Kidney glomerular epithelial cell (primary cell): ENCODE measurements at regions not wholly inside any gene's neighbourhood (a gene's known extent, or its start where the extent isn't known, plus 50 kb on each side); places are given as distances from the start of the nearest gene placed in this dataset.
A peak's percentile ranks its signal among the peaks of the same experiment; 100 is the strongest.

ENCODE experiments used
- DNase-seq: peaks from one replicate; lab custom pipeline; 2025; lab: John Stamatoyannopoulos, UW

DNA sequence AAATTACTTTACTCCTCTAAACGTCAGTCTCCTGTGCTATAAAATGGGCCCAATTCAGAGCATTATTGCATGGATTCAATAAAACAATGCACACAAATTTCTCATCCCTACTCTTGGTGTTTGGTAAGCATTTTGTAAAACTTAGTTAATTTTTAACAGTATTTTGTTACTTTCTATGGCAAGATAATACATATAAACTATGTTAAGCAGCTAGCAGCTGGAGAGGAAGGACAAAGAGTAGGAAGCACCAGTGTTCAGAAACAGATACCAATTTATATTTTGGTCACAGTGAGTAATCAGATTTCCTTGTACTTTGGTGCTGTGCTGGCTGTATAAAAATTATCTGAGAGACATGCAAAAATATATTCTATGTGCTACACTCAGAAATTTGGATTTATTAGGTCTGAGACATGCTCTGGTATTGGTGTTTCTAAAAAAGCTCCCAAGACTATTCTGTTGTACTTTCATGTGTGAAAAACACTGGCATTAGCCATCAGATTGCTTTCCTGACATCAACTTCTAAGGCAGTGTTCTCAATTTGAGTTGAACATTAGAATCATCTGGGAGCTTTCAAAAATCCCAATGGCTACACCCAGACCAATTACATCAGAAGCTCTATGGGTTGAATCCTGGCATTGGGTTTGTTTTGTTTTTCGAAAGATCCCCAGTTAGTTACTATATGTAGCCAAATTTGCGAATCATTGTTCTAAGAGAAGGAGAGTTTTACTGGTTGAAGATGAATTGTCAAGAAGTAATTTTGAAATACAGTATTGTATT, 100.3 kb upstream of the C1orf87 start:
- DNase-seq: no peak

DNA sequence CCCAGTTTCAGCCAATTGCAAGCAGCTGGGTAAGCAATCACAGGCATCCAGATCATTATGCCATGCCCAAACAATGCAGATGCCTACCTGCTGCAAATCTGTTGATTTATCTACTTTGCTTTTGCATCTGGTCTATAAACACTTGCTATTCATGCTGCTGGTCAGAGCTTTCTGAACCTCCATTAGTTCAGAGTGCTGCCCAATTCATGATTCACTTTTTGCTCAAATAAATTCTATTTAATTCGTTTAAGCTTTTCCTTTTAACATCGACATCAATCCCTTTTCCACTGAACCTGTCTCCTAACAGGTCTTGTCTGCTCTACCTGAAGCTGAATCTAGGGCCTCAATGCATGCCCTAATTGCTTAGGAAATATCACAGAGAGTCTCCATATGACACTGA, 99.4 kb upstream of the C1orf87 start:
- no peak for DNase-seq

DNA sequence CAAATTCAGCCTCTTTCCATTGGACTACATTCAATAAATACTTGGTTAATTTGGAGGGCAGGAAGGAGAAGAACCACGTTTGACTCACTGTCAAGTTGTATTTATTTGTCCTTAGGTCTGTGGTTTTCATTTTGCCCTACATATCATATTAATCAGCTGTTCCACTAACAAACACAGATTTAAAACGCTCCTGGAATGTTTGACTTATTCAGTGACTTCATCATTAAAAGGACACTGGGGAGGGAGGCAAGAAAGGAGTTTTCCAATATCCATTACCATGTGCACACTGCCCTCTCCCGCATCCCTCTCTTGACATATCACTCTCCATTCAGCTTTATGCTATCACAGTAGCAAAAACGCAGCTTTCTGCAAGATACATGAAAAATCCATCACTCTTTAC, 98.2 kb upstream of the C1orf87 start:
- peak; percentile 18 for DNase-seq

DNA sequence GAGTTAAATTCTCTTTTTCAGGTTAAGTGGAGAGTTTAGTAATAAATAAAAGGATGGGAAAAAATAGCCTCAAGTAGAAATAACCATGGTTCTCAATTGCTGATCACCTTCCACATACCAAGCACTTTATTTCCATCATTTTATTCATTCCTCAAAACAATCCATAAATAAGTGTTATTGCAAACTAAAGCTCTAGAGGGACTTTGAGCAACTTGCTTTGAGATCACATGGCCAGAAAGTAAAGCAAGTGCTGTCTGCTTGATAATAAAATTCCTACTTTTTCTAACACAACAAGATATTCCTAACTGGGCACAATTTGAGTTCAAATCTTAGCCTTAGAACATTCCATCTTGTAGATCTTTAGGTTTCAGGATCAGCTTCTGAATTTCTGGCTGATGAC, 97.1 kb upstream of the C1orf87 start:
- no peak for DNase-seq

DNA sequence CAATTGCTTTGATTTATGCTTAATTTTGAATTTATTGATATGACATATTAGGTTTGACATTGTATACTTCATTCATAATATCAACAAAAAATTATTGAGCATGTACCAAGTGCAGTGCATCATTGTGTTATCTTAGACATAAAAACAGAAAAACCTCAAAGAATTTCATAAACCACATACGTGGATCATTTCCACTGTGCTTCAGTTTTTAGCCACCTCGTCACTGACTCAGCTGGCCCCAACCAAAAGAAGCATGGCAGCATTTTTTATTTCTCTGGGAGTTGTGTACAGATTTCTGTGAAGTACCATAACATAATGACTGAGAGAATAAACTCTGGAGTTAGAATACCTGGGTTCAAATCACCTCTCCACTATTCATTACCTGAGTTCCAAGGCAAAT, 95.6 kb upstream of the C1orf87 start:
- DNase-seq: no peak

DNA sequence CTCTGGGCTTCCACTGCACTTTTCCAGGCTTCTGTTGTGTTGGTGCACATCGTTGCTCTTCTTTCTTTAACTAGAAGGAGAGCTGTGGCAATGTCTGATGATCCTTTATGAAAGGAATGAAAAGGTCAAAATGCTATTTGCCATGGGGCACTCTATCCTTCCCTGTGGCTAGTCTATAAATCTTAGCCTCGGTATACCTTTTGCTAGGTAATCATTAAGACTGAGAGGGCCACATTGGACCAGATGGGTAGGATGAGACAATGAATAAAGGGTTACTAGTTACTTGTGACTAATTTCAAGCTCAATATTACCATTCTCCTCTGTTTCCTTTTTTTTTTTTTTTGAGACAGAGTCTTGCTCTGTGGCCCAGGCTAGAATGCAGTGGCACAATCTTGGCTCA, 89.4 kb upstream of the C1orf87 start:
- no peak for DNase-seq

DNA sequence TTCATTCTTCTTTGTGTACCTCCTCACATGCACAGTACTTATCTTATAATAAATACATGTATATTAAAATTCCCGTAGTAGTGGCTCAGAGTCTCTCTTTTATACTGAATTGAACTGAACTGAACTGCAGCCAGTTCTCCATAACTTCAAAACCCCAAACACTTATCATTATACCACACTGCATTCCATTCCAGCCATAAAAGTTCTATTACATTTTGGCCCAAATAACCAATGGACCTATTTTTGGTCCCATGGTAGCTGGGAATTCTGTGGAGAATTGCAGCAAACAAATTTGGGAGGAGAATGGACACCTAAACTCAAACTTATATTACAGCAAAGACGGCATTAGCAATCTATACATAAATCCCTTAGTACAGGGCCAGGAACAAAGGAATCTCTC, 86.6 kb upstream of the C1orf87 start:
- no peak for DNase-seq

DNA sequence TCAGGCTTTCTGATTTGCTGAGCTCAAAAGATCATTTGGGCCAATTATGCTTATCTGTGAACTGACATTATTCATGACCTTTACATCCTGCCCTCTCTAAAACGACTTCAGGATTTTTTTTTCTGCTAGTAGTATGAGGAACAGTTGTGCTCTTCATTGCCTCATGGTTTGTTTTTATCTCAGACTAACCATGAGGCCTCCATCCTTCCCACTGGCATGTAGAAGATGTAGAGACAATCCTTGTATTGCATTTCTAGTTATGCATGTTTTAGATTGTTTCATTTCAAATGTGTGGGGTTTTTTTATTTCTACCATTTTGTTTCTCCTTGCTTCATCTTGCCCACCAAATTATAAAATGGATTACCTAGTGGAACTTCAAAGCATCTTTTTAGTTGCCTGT, 82.8 kb upstream of the C1orf87 start:
- no peak for DNase-seq

DNA sequence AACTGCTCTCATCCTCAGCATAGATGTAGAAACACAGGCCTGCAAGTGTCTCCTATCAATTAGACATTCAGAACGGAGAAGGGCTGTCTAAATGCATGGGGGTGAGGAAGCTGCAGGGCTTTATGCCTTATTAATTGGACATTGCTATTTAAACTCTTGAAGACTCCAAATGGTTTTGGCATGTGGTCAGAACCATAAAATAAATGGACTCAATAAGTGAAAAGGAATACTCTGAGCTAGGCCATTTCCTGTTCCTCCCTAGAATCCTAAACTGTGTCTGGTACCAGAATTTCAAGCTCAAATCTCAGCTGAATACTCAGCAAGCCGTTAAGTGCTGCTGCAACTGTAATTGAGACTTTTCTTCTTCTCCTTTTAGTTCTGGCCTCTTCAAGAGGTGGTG, 80.4 kb upstream of the C1orf87 start:
- DNase-seq: no peak

DNA sequence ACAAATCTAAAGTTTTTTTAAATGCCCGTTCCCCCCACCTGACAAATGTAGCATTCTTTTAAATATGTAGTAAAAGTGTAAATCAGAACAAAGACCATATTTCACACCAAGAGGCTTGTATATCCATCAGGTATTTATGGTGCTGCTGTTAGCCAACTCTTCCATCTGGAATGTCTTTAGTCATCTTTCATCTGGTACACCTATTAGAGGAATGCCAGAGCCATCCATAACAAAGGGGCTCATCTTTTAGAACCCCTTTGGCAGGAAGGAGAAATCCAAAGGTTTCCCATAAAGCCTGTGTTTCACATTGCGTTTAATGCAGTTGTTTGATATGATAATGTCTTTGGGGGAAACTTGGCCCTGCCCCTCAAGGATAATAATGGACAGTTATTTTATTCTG, 79.3 kb upstream of the C1orf87 start:
- DNase-seq: no peak

DNA sequence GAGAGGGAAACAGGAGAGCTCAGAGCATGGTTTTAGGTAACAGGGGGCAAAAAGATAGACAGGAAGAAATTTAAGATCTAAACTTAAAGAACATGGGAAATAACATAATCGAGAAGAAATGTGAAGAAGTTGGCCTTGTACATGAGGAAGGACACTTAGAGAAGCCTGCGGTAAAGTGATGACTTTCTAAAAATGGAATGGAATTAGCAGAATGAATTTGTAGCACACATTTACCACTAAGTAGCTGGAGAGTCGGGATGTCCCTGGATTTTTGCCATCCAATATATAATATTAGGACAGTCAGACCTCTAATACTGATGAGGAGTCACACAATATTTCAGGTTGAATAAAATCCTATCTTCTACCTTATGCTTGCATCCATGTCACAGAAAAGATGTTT, 77.7 kb upstream of the C1orf87 start:
- no peak for DNase-seq

DNA sequence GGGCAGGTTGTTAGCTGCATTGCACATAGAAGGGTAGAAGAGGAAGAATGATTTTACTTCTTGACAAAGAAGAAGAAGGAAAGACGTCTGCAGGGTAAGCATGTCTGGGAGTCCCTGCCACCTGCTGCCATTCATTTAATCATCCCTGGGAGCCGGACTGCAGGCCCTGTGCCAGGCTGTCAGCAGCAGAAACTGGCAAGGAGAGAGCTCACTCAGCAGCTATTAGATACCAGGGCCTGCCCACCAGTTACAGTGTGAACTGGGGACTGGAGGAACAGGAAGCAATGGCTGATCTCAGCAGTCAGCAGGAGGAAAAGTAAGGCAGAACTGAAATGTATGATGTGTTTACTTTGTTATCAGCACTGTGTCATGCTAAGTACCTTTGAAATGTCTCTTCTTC, 75.7 kb upstream of the C1orf87 start:
- DNase-seq: no peak

DNA sequence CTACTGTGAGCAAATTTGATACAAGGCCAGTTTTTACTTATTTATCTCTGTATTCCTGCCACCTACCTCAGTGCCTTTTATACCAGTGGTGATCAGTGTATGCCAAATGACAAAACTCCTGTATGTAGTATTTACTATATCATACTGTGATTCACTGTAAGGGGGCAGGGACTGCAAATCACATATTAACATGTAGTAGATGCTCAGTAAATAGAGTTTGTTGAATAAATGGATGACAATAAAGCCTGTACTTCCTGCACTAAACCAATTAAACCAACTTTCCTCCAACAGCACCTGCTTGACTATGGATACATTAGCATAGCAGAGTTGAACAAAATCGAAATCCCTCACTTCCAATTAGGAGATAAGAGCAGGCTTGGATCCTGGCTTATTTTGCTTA, 73.3 kb upstream of the C1orf87 start:
- DNase-seq: no peak

DNA sequence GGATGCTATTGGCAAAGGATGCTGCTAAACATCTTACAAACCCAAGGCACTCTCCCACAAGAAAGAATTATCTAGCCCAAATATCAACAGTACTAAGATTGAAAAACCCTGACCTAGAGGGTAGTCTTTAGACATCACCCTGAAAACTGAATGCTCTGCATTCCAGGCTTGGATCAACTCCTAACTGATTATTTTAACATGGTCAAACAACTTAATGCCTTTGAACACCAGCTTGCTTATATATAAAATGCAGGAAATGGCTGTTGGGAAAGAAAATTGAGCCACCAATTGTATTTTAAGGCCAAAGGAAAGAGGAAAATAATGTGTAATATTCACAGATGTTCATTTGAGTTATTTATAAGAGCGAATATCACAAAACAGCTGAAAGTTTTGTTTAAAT, 72.2 kb upstream of the C1orf87 start:
- DNase-seq: no peak

DNA sequence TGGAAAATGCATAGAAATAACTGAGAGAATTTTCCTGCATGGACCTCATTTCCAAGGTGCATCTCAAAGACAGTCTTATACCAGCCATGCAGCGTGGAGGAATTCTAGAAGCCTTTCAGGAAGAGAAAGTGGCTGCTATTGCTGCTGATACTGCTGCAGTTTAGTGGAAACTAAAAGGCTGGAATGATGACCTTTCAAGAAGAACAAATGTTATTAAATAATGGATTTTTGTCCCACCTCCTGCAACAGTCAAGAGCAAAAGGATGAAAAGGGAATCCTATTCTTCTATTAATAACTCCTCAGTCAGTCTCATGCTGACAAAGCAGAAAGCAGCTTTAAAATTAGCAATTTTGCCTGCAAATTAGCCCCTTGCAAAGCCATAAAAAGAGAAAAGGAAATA, 68.2 kb upstream of the C1orf87 start:
- DNase-seq: no peak

DNA sequence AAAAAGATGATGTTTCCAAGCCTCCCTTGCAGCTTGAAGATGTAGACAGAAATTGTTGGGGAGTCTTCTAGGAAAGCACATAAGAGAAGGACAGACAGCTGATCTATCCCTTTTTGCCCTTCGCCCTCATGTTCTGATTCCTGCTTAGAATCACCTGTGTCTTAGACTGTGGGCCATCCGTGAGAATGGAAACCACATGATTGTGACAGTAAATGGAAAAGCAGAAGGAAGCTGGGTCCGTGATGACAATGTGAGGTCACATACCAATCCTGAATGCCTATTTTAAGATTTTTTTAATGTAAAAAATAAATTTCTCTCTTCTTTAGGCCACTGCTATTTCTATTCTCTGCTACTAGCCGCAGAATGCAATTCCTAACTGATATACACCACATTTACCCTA, 67.7 kb upstream of the C1orf87 start:
- DNase-seq: no peak

DNA sequence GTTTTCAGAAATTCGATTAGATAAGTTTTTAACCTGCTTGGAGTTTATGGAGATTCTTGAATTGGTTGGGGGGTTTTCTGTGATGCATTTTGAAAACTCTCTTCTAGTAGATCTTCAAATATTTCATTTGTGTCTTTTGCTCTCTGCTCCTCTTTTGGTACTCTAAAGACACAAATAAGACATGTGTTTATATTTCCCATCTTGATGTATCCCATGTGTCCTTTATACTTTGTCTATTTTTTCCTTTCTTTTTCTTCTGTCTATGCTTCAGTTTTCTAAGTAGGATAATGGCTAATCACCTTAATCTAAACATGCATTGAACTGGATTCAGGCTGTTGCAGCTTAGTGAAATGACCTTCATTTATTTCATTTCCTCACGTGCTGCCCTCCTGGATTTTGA, 63.8 kb upstream of the C1orf87 start:
- no peak for DNase-seq

DNA sequence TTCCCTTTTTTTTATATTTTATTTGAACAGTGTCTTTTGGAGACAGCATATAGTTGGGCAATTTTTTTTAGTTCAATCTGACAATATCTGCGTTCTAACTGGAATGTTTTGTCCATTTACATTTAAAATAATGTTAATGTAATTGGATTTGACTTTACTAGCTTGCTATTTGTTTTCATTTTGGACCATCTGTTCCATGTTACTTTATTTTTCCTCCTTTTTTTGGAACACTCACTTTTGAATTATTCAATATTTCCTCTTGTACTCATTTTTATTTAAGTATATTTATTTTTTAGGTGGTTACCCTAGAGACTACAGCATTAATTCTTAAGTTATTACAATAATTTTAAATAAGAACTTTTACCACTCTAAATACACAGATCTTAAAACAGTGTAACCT, 62.8 kb upstream of the C1orf87 start:
- no peak for DNase-seq

DNA sequence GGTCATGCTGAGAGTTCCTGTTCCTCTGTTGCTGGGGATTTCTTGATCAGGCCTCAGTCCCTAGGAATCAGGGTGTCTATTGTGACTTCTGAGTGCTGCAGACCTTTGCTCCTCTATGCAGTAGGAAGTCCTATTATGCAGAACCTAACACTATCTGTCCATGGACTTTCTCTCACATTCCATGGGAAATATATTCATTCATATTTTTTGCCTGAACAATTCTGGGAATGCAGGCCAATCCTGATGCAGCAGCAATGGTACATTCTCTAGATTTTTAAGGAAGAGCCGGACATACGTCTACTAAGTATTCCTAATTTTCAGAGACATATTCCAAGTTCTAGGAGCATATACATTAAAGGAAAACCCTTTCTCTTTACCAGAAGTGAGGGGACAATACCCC, 61.1 kb upstream of the C1orf87 start:
- DNase-seq: no peak

DNA sequence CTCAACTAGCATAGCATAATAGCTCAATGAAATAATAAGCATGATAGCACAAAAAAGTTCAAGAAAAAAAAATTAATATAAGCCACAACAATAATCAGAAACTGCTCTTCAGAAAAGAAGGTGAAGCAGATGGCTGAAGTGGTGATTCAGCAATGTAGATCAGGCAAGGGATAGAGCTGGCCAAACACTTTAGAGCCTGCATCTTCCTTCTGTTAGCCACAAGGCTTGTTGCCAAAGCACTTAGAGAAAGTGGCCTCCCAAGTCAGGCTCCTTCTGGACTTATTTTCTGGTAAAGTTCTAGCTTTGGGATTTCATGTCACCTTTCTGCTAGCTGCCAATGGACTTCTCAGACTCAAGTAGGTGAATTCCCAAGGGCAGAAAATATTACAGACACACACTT, 60.3 kb upstream of the C1orf87 start:
- no peak for DNase-seq

DNA sequence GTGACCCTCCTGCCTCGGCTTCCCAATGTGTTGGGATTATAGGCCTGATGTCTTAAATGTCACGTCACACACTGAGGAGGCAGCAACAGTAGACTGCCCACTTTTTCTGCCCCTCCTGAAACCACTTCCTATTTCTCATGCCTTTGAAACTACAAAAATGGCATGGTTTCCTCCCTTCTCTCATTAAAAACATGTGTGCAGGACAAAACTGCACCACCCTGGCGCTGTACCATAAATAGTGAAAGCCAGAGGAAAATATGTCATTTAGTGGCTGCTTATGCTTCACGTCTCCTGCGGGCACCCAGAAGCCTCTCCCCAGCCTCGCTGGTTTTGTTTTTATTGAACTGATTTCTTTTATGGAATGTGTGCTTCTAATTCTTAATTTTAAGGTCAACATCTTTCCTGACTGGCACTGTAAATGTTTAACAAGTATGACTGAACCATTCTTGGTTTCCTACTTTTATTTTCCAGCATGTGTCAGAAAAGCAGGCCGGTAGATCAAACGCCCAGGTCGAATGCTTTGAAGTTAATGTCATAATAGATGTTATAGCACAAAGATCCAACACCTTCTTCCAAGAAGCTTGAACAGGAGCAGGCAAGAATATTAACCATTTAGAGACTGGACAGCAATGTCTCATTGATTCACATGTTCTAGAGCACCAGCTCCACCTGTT, 59.6 kb upstream of the C1orf87 start:
- DNase-seq: peak; percentile 98

DNA sequence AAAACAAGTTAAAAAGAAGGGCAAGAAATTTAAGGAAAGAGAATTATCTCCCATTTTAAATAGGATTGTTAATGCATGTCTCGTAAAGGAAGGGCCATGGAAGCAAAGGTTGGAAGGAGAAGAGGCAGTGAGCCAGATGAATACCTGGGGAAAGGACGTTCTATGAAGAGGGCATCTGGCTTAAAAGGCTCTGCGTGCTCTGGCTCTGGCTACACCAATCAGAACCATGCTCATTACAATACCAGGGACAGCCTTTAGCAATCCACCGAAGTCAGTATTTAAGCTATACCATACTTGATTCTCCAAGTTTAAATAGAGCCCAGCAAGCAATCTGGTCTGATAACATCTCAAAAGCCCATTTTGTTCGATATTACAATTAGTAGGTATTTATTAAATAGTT, 58.5 kb upstream of the C1orf87 start:
- no peak for DNase-seq

DNA sequence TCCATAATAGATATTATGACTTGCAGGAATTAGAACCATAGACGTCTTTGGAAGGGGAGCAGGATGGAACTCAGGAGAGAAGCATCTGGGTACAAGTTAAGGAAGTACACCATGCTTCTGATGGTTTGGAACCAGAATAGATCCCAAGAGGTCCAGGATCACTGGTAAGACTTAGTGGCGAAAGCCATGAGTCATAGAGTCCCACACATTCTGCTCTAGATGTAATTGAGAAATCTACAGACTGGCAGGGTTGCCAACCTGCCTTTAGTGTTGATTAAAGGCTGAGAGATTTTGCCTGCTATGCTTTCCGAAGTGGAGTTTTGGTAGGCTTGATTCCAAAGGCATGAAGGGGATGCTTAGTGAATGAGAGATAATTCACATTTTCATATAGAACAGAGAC, 57.1 kb upstream of the C1orf87 start:
- DNase-seq: no peak

DNA sequence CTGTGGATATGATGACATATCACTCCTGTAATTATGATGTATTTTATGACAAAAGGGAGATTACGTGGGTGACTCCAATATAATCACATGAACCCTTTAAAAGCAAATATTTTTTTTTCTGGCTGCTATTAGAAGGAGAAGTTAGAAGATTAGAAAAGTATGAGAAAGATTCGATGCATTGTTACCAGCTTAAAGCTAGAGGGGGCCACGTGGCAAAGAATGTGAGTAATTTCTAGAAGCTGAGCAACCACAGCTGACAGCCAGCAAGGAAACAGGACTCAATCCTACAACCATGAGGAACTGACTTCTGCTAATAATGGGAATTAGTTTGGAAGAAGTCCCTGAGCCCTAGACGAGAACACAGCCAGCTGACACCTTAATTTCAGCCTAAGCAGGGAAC, 56.3 kb upstream of the C1orf87 start:
- DNase-seq: no peak
